Tibial nerve (tissue), 4 donors: ENCODE measurements at regions not wholly inside any gene's neighbourhood (a gene's known extent, or its start where the extent isn't known, plus 50 kb on each side); places are given as distances from the start of the nearest gene placed in this dataset.

Source experiments
- EP300 ChIP-seq, 2 donors: sonication (generic); formaldehyde crosslinking; IDR thresholded peaks; one replicate each; pipeline ENCODE4 v1.6.1; 2017; ENCODE audit warnings: antibody characterized with exemption in 2 of 2, mild to moderate bottlenecking in 1 of 2
- POLR2A ChIP-seq, 2 donors: fragments of 450-650 bp; IDR thresholded peaks; one replicate each; pipeline ENCODE4 v1.6.1; 2017; ENCODE audit warnings: antibody characterized with exemption in 2 of 2, mild to moderate bottlenecking in 2 of 2, moderate library complexity in 2 of 2
- TF ChIP-seq, protein P1 (sequence below), 5 experiments: fragments of 200-600 bp in 3 of 5; fragments of 450-650 bp in 2 of 5; sonication (generic) in 3 of 5; IDR thresholded peaks; one replicate each; pipeline ENCODE4 v1.5.1; 2016 to 2019; ENCODE audit warnings: antibody characterized with exemption in 5 of 5, mild to moderate bottlenecking in 3 of 5, moderate library complexity in 2 of 5

DNA sequence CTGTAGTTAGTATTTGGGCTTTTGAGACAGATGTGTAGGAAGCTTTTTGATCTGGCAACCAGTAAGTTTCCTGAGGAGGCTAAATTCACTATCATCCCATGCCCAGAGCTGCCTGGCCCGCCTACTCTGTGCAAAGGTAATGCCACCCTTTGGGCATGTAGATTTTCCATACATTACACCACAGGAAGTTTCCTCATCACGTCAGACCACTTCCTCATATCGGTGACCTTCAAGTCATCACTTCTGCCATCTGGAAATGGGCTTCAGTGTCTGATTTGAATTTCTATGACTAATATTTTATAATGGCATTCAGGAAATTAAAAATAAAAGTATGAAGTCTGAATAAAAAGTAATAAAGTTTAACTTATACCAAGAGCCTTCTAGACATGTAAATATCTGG lies 825.4 kb downstream of the DCDC2C start:
- TF ChIP-seq, protein P1, sequence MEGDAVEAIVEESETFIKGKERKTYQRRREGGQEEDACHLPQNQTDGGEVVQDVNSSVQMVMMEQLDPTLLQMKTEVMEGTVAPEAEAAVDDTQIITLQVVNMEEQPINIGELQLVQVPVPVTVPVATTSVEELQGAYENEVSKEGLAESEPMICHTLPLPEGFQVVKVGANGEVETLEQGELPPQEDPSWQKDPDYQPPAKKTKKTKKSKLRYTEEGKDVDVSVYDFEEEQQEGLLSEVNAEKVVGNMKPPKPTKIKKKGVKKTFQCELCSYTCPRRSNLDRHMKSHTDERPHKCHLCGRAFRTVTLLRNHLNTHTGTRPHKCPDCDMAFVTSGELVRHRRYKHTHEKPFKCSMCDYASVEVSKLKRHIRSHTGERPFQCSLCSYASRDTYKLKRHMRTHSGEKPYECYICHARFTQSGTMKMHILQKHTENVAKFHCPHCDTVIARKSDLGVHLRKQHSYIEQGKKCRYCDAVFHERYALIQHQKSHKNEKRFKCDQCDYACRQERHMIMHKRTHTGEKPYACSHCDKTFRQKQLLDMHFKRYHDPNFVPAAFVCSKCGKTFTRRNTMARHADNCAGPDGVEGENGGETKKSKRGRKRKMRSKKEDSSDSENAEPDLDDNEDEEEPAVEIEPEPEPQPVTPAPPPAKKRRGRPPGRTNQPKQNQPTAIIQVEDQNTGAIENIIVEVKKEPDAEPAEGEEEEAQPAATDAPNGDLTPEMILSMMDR (IDR thresholded peaks at IDR 0.05) = no peak
- TF ChIP-seq POLR2A (IDR thresholded peaks at IDR 0.05) (no peak), EP300 (IDR thresholded peaks at IDR 0.05) (no peak)
